Epithelial cell of esophagus (primary cell): ENCODE measurements at regions not wholly inside any gene's neighbourhood (a gene's known extent, or its start where the extent isn't known, plus 50 kb on each side); places are given as distances from the start of the nearest gene placed in this dataset.

Source experiments
- DNase-seq: peaks from one replicate; pipeline ENCODE4 v3.0.0; 2010; ENCODE audit warnings: low read depth
- H3K4me3 ChIP-seq: 2 replicates; pipeline ENCODE4 v1.5.1; 2011; ENCODE audit warnings: mild to moderate bottlenecking, low read length, control low read depth
- CTCF ChIP-seq: IDR thresholded peaks from 2 replicates; pipeline ENCODE4 v1.5.1; 2011; ENCODE audit warnings: low read depth, mild to moderate bottlenecking, low read length, control low read depth, inconsistent platforms; ENCODE audit not compliant: insufficient read depth; ENCODE audit errors: missing control alignments

- no peak for DNase-seq
- no peak for TF ChIP-seq CTCF
- no peak overlapping the region for H3K4me3 ChIP-seq
Measured at GRCh38 chr5:23028445-23029021, 175.4 kb upstream of the CDH12 start.

- DNase-seq: no peak
- no peak overlapping the region for H3K4me3 ChIP-seq
- no peak for TF ChIP-seq CTCF
Measured at GRCh38 chr5:23027830-23028229, 174.7 kb upstream of the CDH12 start.

DNA sequence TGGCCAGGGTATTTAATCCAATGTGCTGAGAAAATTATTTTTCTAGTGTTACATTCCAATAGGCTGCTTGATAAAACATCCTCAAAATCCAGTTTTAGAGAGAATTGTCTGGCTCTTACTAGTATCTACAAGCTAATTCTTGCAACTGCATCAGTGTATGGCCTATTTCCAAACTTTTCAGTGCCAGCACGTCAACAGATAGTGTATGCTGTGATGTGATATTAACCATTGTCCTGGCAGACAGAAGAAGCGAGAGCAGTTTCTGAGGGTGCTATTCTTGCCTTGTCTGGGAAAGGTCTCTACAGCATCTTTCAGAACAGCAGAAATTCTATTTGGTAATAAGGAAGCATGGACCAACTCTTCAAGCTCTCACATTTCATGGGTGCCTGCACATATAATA lies 174.2 kb upstream of the CDH12 start:
- H3K4me3 ChIP-seq: no peak overlapping the region
- no peak for TF ChIP-seq CTCF
- no peak for DNase-seq

DNA sequence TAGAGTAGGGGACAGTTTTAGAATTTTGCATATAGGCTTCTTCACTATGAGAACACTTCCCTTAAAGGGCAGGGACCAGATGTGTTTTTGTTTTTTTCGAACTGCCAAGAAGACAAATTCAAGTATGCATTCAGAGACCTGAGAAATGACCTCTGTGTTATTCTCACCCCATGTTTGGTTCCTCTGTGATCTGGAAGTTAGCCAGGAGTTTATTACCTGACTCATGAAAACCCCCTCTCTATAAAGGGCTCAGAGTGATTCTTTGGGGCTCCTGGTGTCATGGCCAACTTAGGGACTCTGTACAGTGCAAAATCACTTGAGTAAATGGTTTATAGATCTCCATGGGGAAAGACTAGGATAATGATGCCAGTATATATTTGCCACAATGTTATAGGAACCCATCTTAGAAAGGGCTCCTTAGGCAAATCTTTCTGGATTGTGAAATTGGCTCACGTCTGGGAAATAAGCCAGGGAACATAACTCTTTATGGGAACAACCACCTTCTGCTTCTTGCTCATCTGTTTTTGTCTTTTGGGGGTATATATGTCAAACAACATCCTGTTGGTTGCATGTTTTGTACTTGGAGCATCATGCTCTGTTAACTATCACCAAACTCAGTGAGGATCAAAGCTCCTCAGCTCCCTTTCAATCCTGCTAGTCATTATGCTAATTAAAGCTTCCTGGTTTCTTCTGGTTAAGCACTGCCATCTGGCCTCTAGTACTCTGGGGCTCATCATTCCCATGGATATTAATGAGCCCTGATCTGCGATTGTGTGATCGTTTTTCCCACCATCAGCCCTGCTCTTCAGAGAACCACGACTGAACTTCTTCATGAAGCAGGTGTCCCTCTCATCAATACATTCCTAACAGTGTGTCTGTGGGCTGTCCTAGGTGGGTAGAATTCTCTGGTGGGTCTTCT lies 173.4 kb upstream of the CDH12 start:
- TF ChIP-seq CTCF: no peak
- H3K4me3 ChIP-seq: no peak overlapping the region
- peak; percentile 8 for DNase-seq

- TF ChIP-seq CTCF: no peak
- no peak overlapping the region for H3K4me3 ChIP-seq
- no peak for DNase-seq
Measured at GRCh38 chr5:23025629-23026233, 172.6 kb upstream of the CDH12 start.

DNA sequence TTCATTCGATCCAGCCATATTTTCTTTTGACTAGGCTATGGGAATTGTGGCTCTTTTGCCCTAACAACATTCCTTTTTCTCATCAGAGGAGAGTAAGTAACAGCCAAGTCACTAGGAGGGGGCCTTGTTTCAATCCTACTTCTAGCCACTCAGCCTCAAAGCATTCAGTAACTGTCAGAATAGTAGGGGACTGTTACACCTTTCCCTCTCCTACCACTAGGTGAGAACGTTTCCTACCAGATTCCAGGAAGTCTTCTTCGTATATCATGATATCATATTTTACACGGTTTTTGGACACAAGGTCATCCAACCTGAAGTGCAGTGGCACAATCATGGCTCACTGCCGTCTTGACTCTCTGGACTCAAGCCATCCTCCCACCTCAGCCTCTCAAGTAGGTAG lies 171.3 kb upstream of the CDH12 start:
- TF ChIP-seq CTCF: no peak
- H3K4me3 ChIP-seq: no peak overlapping the region
- no peak for DNase-seq
